HEK293 (cell line): ENCODE measurements at regions not wholly inside any gene's neighbourhood (a gene's known extent, or its start where the extent isn't known, plus 50 kb on each side); places are given as distances from the start of the nearest gene placed in this dataset.

Source experiments
- CTCF ChIA-PET: fragments of 350-600 bp; formaldehyde crosslinking; extraction: SDS; loops from one replicate; lab custom pipeline; 2021; ENCODE audit warnings: antibody characterized with exemption; lab: Yijun Ruan, JAX
- POLR2A ChIA-PET: fragments of 300-600 bp; formaldehyde crosslinking; extraction: SDS; loops from one replicate; lab custom pipeline; 2020; ENCODE audit warnings: antibody characterized with exemption, inconsistent platforms; lab: Yijun Ruan, JAX
- H3K27ac ChIP-seq: fragments of 200-500 bp; sonication (Bioruptor generic); 2 replicates; pipeline ENCODE4 v1.5.1; 2014; ENCODE audit warnings: low read depth, low read length, control low read depth, inconsistent platforms; ENCODE audit errors: extremely low read depth
- H3K36me3 ChIP-seq, 2 experiments: fragments of 200-500 bp in 1 of 2; sonication (Bioruptor generic) in 1 of 2; 1 replicate in 1 of 2; 2 replicates in 1 of 2; pipeline ENCODE4 v1.5.1; 2014 to 2017; ENCODE audit warnings: inconsistent platforms in 2 of 2, low read length in 2 of 2; ENCODE audit not compliant: control insufficient read depth in 2 of 2, insufficient read depth in 1 of 2
- H3K4me1 ChIP-seq: fragments of 200-500 bp; sonication (Bioruptor generic); 2 replicates; pipeline ENCODE4 v1.5.1; 2014; ENCODE audit warnings: mild to moderate bottlenecking, low read length, inconsistent platforms; ENCODE audit not compliant: control insufficient read depth, insufficient read depth
- H3K4me3 ChIP-seq: 2 replicates; pipeline ENCODE4 v1.5.1; 2011; ENCODE audit warnings: low read depth, mild to moderate bottlenecking, control low read depth, low read length, moderate library complexity
- H3K9me3 ChIP-seq: fragments of 200-500 bp; sonication (Bioruptor generic); 2 replicates; pipeline ENCODE4 v1.5.1; 2014; ENCODE audit warnings: low read depth, low read length, inconsistent platforms; ENCODE audit not compliant: control insufficient read depth, insufficient read depth
- IKZF3 ChIP-seq: fragments of 450-650 bp; IDR thresholded peaks from 2 replicates; pipeline ENCODE4 v1.5.0; 2018; ENCODE audit warnings: missing biosample characterization, mild to moderate bottlenecking, missing genetic modification characterization, moderate library complexity
- INSM2 ChIP-seq: fragments of 450-650 bp; formaldehyde crosslinking; IDR thresholded peaks from 2 replicates; pipeline ENCODE4 v1.5.1; 2016; ENCODE audit warnings: missing biosample characterization, missing genetic modification characterization
- KLF10 ChIP-seq: fragments of 450-650 bp; IDR thresholded peaks from 2 replicates; pipeline ENCODE4 v1.5.1; 2018; ENCODE audit warnings: missing biosample characterization, mild to moderate bottlenecking, missing genetic modification characterization
- MZF1 ChIP-seq: fragments of 450-650 bp; formaldehyde crosslinking; IDR thresholded peaks from 2 replicates; pipeline ENCODE4 v1.5.1; 2017; ENCODE audit warnings: missing biosample characterization, missing genetic modification characterization, borderline replicate concordance
- PATZ1 ChIP-seq: fragments of 450-650 bp; formaldehyde crosslinking; IDR thresholded peaks from 2 replicates; pipeline ENCODE4 v1.5.1; 2016; ENCODE audit warnings: missing biosample characterization, missing genetic modification characterization
- PRDM10 ChIP-seq: fragments of 450-650 bp; formaldehyde crosslinking; IDR thresholded peaks from 2 replicates; pipeline ENCODE4 v1.5.1; 2016; ENCODE audit warnings: missing biosample characterization, missing genetic modification characterization
- YY2 ChIP-seq: fragments of 450-650 bp; formaldehyde crosslinking; IDR thresholded peaks from 2 replicates; pipeline ENCODE4 v1.5.1; 2016; ENCODE audit warnings: missing biosample characterization, missing genetic modification characterization
- ZBTB1 ChIP-seq: fragments of 450-650 bp; formaldehyde crosslinking; IDR thresholded peaks from 2 replicates; pipeline ENCODE4 v1.5.1; 2016; ENCODE audit warnings: missing biosample characterization, missing genetic modification characterization
- ZBTB17 ChIP-seq: fragments of 450-650 bp; formaldehyde crosslinking; IDR thresholded peaks from 2 replicates; pipeline ENCODE4 v1.5.1; 2016; ENCODE audit warnings: missing biosample characterization, missing genetic modification characterization
- ZBTB8A ChIP-seq: fragments of 450-650 bp; formaldehyde crosslinking; IDR thresholded peaks from 2 replicates; pipeline ENCODE4 v1.5.1; 2016; ENCODE audit warnings: missing biosample characterization, missing genetic modification characterization
- ZEB2 ChIP-seq: fragments of 450-650 bp; formaldehyde crosslinking; IDR thresholded peaks from 2 replicates; pipeline ENCODE4 v1.5.1; 2016; ENCODE audit warnings: missing biosample characterization, missing genetic modification characterization
- ZFHX2 ChIP-seq: fragments of 450-650 bp; formaldehyde crosslinking; conservative IDR thresholded peaks from 2 replicates; pipeline ENCODE4 v1.5.1; 2016; ENCODE audit warnings: missing biosample characterization, missing genetic modification characterization
- ZNF24 ChIP-seq: fragments of 450-650 bp; formaldehyde crosslinking; IDR thresholded peaks from 2 replicates; pipeline ENCODE4 v1.5.1; 2016; ENCODE audit warnings: missing biosample characterization, missing genetic modification characterization
- ZNF324 ChIP-seq: fragments of 450-650 bp; formaldehyde crosslinking; IDR thresholded peaks from 2 replicates; pipeline ENCODE4 v1.5.1; 2016; ENCODE audit warnings: missing biosample characterization, missing genetic modification characterization
- ZNF335 ChIP-seq: fragments of 450-650 bp; formaldehyde crosslinking; conservative IDR thresholded peaks from 2 replicates; pipeline ENCODE4 v1.5.1; 2016; ENCODE audit warnings: missing biosample characterization, missing genetic modification characterization
- ZNF362 ChIP-seq: fragments of 450-650 bp; formaldehyde crosslinking; IDR thresholded peaks from 2 replicates; pipeline ENCODE4 v1.5.1; 2016; ENCODE audit warnings: missing biosample characterization, missing genetic modification characterization
- ZNF366 ChIP-seq: fragments of 450-650 bp; formaldehyde crosslinking; conservative IDR thresholded peaks from 2 replicates; pipeline ENCODE4 v1.5.1; 2016; ENCODE audit warnings: missing biosample characterization, missing genetic modification characterization
- ZNF394 ChIP-seq: fragments of 450-650 bp; formaldehyde crosslinking; IDR thresholded peaks from 2 replicates; pipeline ENCODE4 v1.5.1; 2016; ENCODE audit warnings: missing biosample characterization, missing genetic modification characterization, mild to moderate bottlenecking, moderate library complexity, borderline replicate concordance
- ZNF629 ChIP-seq: fragments of 450-650 bp; formaldehyde crosslinking; IDR thresholded peaks from 2 replicates; pipeline ENCODE4 v1.5.1; 2017; ENCODE audit warnings: missing biosample characterization, missing genetic modification characterization
- ZNF785 ChIP-seq: fragments of 450-650 bp; formaldehyde crosslinking; IDR thresholded peaks from 2 replicates; pipeline ENCODE4 v1.5.1; 2016; ENCODE audit warnings: missing biosample characterization, missing genetic modification characterization
- ZNF843 ChIP-seq: fragments of 450-650 bp; formaldehyde crosslinking; IDR thresholded peaks from 2 replicates; pipeline ENCODE4 v1.5.1; 2016; ENCODE audit warnings: missing biosample characterization, missing genetic modification characterization
- ZSCAN23 ChIP-seq: fragments of 450-650 bp; formaldehyde crosslinking; IDR thresholded peaks from 2 replicates; pipeline ENCODE4 v1.5.1; 2016; ENCODE audit warnings: missing biosample characterization, missing genetic modification characterization
- TF ChIP-seq, protein P1 (sequence below): fragments of 450-650 bp; formaldehyde crosslinking; IDR thresholded peaks from 2 replicates; pipeline ENCODE4 v1.5.1; 2016; ENCODE audit warnings: missing biosample characterization, missing genetic modification characterization, low read depth

GRCh38 chr15:70494852-70495571, 268.3 kb downstream of the UACA start (continued):
- peak; percentile 95 for TF ChIP-seq INSM2
- 0 out of 2 replicates have a peak, but pooled peaks have one; percentile 34 for TF ChIP-seq ZBTB8A (tag by site-specific recombination)
- no peak for TF ChIP-seq ZBTB1 (tag by site-specific recombination)
- peak; percentile 89 for TF ChIP-seq ZEB2 (tag by site-specific recombination)
- 0 out of 2 replicates have a peak, but pooled peaks have one; percentile 25 for TF ChIP-seq ZNF394 (tag by site-specific recombination)
- peak; percentile 15; the same call in 1 of the 2 replicates for TF ChIP-seq ZNF324 (tag by site-specific recombination)
- peak; percentile 85 for TF ChIP-seq ZNF24 (tag by site-specific recombination)
- peak; percentile 57; the same call in 1 of the 2 replicates for TF ChIP-seq ZNF629 (tag by site-specific recombination)
- TF ChIP-seq IKZF3 = 0 out of 2 replicates have a peak, but pooled peaks have one; percentile 11
- TF ChIP-seq, protein P1, sequence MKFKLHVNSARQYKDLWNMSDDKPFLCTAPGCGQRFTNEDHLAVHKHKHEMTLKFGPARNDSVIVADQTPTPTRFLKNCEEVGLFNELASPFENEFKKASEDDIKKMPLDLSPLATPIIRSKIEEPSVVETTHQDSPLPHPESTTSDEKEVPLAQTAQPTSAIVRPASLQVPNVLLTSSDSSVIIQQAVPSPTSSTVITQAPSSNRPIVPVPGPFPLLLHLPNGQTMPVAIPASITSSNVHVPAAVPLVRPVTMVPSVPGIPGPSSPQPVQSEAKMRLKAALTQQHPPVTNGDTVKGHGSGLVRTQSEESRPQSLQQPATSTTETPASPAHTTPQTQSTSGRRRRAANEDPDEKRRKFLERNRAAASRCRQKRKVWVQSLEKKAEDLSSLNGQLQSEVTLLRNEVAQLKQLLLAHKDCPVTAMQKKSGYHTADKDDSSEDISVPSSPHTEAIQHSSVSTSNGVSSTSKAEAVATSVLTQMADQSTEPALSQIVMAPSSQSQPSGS (tag by site-specific recombination) = no peak
- TF ChIP-seq ZFHX2 (tag by site-specific recombination) = no peak
- peak; percentile 85 for TF ChIP-seq PATZ1 (tag by site-specific recombination)
- peak; percentile 33; the same call in 1 of the 2 replicates for TF ChIP-seq ZNF843 (tag by site-specific recombination)
- TF ChIP-seq KLF10 = peak; percentile 45; the same call in 1 of the 2 replicates
- 0 out of 2 replicates have a peak, but pooled peaks have one; percentile 37 for TF ChIP-seq MZF1 (tag by site-specific recombination)
- TF ChIP-seq ZNF362 (tag by site-specific recombination) = no peak
- no peak for TF ChIP-seq ZNF785 (tag by site-specific recombination)
- TF ChIP-seq ZSCAN23 (tag by site-specific recombination) = no peak
- TF ChIP-seq ZNF335 (tag by site-specific recombination) = peak; percentile 93

- Histone ChIP-seq H3K27ac (peak overlapping the region; percentile 94), H3K9me3 (no peaks in the 10 kb centered on the region), H3K36me3 (no peaks in the 10 kb centered on the region), H3K4me3 (no peak overlapping the region), H3K4me1 (peaks cover 40% of the 10 kb centered on the region)
- ChIA-PET CTCF (interaction anchor here (1.5 to 2.8 kb wide), 2 partner anchors 10 to 91 kb away, joined by 4 to 9 read pairs; no protein-coding TSS in a partner anchor), POLR2A (interaction anchor here (3.3 kb wide), 1 partner anchor 12 kb away, joined by 43 read pairs; no protein-coding TSS in a partner anchor)
- TF ChIP-seq ZNF366 (tag by site-specific recombination) = peak; percentile 9
- TF ChIP-seq ZBTB17 (tag by site-specific recombination) = 0 out of 2 replicates have a peak, but pooled peaks have one; percentile 37
- peak; percentile 100 for TF ChIP-seq PRDM10 (tag by site-specific recombination)
- TF ChIP-seq YY2 (tag by site-specific recombination) = no peak
Measured at GRCh38 chr15:70494517-70494851, 268.9 kb downstream of the UACA start.
